ENCODE measurements at regions not wholly inside any gene's neighbourhood (a gene's known extent, or its start where the extent isn't known, plus 50 kb on each side); places are given as distances from the start of the nearest gene placed in this dataset.
"Not testable (repeated sequence)": the region's sequence is repeated elsewhere in the genome, so short reads cannot be mapped to it uniquely, and the experiment has no call there.

GRCh38 chr12:42733911-42734310 lies 144.4 kb upstream of the PRICKLE1 start:
- in situ Hi-C loops (cut with HindIII; ENCODE audit: low pct_unique_long_range_greater_than_20kb, low sequenced_read_pairs) = no loop called here

GRCh38 chr12:42732908-42733411 lies 143.4 kb upstream of the PRICKLE1 start:
- no peak for DNase-seq (ENCODE audit: low read depth, low spot score)
- in situ Hi-C loops (cut with HindIII; ENCODE audit: low pct_unique_long_range_greater_than_20kb, low sequenced_read_pairs) = no loop called here

More at GRCh38 chr12:42733911-42734310, 144.4 kb upstream of the PRICKLE1 start:
- DNase-seq (ENCODE audit: low read depth, low spot score) = no peak

- in situ Hi-C loops (cut with HindIII; ENCODE audit: low pct_unique_long_range_greater_than_20kb, low sequenced_read_pairs) = no loop called here
- DNase-seq (ENCODE audit: low read depth, low spot score) = no peak
Measured at GRCh38 chr12:42730291-42730690, 140.7 kb upstream of the PRICKLE1 start.

- in situ Hi-C loops (cut with HindIII; ENCODE audit: low pct_unique_long_range_greater_than_20kb, low sequenced_read_pairs) = no loop called here
- no peak for DNase-seq (ENCODE audit: low read depth, low spot score)
Measured at GRCh38 chr12:42729535-42729900, 140.0 kb upstream of the PRICKLE1 start.

- in situ Hi-C loops (cut with HindIII; ENCODE audit: low pct_unique_long_range_greater_than_20kb, low sequenced_read_pairs) = no loop called here
- no peak for DNase-seq (ENCODE audit: low read depth, low spot score)
Measured at GRCh38 chr12:42728770-42729534, 139.4 kb upstream of the PRICKLE1 start.

GRCh38 chr12:42728287-42728686 lies 138.7 kb upstream of the PRICKLE1 start:
- in situ Hi-C loops (cut with HindIII; ENCODE audit: low pct_unique_long_range_greater_than_20kb, low sequenced_read_pairs) = no loop called here
- no peak for DNase-seq (ENCODE audit: low read depth, low spot score)

GRCh38 chr12:42725809-42726208 lies 136.3 kb upstream of the PRICKLE1 start:
- in situ Hi-C loops (cut with HindIII; ENCODE audit: low pct_unique_long_range_greater_than_20kb, low sequenced_read_pairs) = no loop called here
- no peak for DNase-seq (ENCODE audit: low read depth, low spot score)

GRCh38 chr12:42716491-42716891 lies 126.9 kb upstream of the PRICKLE1 start:
- in situ Hi-C loops (cut with HindIII; ENCODE audit: low pct_unique_long_range_greater_than_20kb, low sequenced_read_pairs) = no loop called here
- no peak for DNase-seq (ENCODE audit: low read depth, low spot score)

GRCh38 chr12:42713566-42713965 lies 124.0 kb upstream of the PRICKLE1 start:
- DNase-seq (ENCODE audit: low read depth, low spot score); in situ Hi-C loops (cut with HindIII; ENCODE audit: low pct_unique_long_range_greater_than_20kb, low sequenced_read_pairs): not testable (repeated sequence)

GRCh38 chr12:42708374-42708773 lies 118.8 kb upstream of the PRICKLE1 start:
- DNase-seq (ENCODE audit: low read depth, low spot score); in situ Hi-C loops (cut with HindIII; ENCODE audit: low pct_unique_long_range_greater_than_20kb, low sequenced_read_pairs): not testable (repeated sequence)

GRCh38 chr12:42707312-42708226 lies 118.0 kb upstream of the PRICKLE1 start:
- in situ Hi-C loops (cut with HindIII; ENCODE audit: low pct_unique_long_range_greater_than_20kb, low sequenced_read_pairs) = no loop called here

GRCh38 chr12:42706321-42706720 lies 116.8 kb upstream of the PRICKLE1 start:
- DNase-seq (ENCODE audit: low read depth, low spot score) = no peak
- in situ Hi-C loops (cut with HindIII; ENCODE audit: low pct_unique_long_range_greater_than_20kb, low sequenced_read_pairs) = no loop called here

More at GRCh38 chr12:42707312-42708226, 118.0 kb upstream of the PRICKLE1 start:
- no peak for DNase-seq (ENCODE audit: low read depth, low spot score)

GRCh38 chr12:42705863-42706262 lies 116.3 kb upstream of the PRICKLE1 start:
- no peak for DNase-seq (ENCODE audit: low read depth, low spot score)

GRCh38 chr12:42704810-42705401 lies 115.4 kb upstream of the PRICKLE1 start:
- DNase-seq (ENCODE audit: low read depth, low spot score) = no peak
- in situ Hi-C loops (cut with HindIII; ENCODE audit: low pct_unique_long_range_greater_than_20kb, low sequenced_read_pairs) = no loop called here

More at GRCh38 chr12:42705863-42706262, 116.3 kb upstream of the PRICKLE1 start:
- in situ Hi-C loops (cut with HindIII; ENCODE audit: low pct_unique_long_range_greater_than_20kb, low sequenced_read_pairs) = no loop called here

GRCh38 chr12:42704340-42704739 lies 114.8 kb upstream of the PRICKLE1 start:
- DNase-seq (ENCODE audit: low read depth, low spot score) = no peak
- in situ Hi-C loops (cut with HindIII; ENCODE audit: low pct_unique_long_range_greater_than_20kb, low sequenced_read_pairs) = no loop called here

GRCh38 chr12:42701084-42701483 lies 111.5 kb upstream of the PRICKLE1 start:
- no peak for DNase-seq (ENCODE audit: low read depth, low spot score)
- in situ Hi-C loops (cut with HindIII; ENCODE audit: low pct_unique_long_range_greater_than_20kb, low sequenced_read_pairs) = no loop called here

- in situ Hi-C loops (cut with HindIII; ENCODE audit: low pct_unique_long_range_greater_than_20kb, low sequenced_read_pairs) = no loop called here
- DNase-seq (ENCODE audit: low read depth, low spot score) = no peak
Measured at GRCh38 chr12:42698213-42698612, 108.7 kb upstream of the PRICKLE1 start.
